Superior temporal gyrus (tissue), 1 donor: ENCODE measurements at regions not wholly inside any gene's neighbourhood (a gene's known extent, or its start where the extent isn't known, plus 50 kb on each side); places are given as distances from the start of the nearest gene placed in this dataset.
"Not testable (repeated sequence)": the region's sequence is repeated elsewhere in the genome, so short reads cannot be mapped to it uniquely, and the experiment has no call there.

Source experiments
- DNase-seq: peaks from one replicate; pipeline ENCODE4 v3.0.0-alpha.2; 2016; ENCODE audit errors: extremely low spot score

DNA sequence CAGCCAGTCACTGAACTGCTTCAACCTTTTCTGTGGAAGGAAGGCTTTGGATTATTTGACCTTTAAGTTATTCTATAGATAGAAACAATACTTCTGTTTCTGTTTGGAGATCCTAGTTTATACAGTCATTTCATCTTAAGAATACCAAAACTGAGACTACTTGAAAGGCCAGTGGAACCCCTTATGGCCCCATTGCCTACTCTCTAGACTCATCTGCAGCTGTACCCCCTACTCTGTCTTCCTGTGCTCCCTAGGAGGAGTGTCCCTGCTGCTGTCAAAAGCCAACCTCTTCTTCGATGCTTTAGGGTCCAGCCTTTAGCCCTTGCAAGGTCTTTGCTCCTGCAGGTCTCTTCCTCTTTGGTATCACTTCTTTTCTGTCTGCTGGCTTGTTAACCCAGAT is 169.6 kb downstream of the EDEM1 start:
- no peak for DNase-seq

- DNase-seq: no peak
Measured at GRCh38 chr3:5358911-5359310, 171.4 kb downstream of the EDEM1 start.

DNA sequence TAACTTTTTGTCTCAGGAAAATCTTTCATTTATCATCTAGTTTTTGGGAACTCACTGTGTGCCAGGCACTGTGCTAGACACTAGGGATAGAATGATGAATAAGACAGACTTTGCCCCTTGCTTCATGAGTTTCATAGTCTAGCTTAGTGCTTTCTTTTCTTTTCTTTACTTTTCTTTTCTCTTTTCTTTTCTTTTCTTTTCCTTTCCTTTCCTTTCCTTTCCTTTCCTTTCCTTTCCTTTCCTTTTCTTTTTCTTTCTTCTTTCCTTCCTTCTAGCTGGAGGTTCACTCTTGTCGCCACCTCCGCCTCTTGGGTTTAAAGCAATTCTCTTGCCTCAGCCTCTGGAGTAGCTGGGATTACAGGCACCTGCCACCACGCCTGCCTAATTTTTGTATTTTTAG is 172.9 kb downstream of the EDEM1 start:
- no peak for DNase-seq

GRCh38 chr3:5366746-5367145 is 179.2 kb downstream of the EDEM1 start:
- DNase-seq: no peak

DNA sequence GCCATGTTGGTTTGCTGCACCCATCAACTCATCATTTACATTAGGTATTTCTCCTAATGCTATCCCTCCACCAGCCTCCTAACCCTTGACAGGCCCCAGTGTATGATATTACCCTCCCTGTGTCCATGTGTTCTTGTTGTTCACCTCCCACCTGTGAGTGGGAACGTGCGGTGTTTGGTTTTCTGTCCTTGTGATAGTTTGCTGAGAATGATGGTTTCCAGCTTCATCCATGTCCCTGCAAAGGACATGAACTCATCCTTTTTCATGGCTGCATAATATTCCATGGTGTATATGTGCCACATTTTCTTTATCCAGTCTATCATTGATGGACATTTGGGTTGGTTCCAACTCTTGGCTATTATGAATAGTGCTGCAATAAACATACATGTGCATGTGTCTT is 184.0 kb downstream of the EDEM1 start:
- not testable (repeated sequence) for DNase-seq

DNA sequence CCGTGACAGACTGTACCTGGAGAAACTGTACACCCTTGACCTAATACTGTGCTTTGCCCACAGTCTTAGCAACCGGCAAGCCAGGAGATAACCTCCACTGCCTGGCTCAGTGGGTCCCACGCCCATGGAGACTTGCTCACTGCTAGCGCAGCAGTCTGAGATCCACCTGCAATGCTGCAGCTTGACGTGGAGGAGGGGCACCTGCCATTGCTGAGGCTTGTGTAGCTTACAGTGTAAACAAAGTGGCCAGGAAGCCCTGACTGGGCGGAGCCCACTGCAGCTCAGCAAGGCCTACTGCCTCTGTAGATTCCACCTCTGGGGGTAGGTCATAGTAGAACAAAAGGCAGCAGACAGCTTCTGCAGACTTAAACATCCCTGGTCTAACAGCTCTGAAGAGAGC is 189.3 kb downstream of the EDEM1 start:
- DNase-seq: no peak

GRCh38 chr3:5379266-5379665 is 191.8 kb downstream of the EDEM1 start:
- not testable (repeated sequence) for DNase-seq

- DNase-seq: not testable (repeated sequence)
Measured at GRCh38 chr3:5383486-5384263, 196.2 kb downstream of the EDEM1 start.

DNA sequence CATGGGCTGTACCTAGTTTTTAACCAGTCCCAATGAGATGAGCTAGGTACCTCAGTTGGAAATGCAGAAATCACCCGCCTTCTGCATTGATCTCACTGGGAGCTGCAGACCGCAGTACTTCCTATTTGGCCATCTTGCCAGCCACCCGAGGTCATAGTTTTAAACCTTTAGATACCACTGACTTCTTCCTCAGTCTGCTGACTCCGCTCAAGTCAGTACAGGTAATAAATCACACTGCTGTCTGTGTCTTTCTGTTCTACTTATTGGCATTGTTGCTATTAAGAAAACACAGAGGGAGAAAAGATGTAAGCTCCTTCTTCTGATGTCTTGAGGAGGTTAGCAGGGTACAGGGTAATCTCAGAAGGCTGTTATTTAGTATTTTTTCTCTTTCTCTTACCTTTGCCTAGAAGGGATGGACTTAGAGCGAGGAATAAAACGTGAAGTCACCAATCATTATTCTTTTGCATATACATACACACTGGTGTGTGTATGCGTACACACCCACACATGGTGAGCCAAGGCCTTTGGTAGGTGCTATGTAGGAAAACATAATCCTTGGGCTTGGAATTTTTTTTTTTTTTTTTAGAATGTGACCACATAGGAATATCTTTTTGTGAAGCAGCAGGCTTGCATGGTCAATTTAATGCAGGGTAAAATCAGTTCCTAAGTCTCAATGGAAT is 197.2 kb downstream of the EDEM1 start:
- no peak for DNase-seq

DNA sequence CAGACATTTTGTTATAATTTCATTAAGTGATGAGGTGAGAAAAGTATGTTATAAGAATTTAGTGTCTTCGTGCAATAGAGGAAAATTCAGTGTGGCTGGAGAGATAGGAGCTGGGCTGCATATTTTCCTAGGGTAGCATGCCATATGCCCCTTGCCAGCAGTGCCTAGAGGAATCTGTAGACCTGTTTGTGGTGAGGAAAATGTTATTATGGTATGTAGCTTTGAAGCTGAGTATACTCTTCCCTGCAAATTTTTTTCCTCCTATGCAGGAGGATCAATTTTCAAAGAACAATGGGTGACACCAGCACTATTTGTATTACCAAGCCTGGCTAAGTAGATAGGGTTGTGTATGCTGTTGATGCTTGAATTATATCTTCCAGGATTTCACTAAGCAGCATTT is 200.6 kb downstream of the EDEM1 start:
- DNase-seq: no peak

DNA sequence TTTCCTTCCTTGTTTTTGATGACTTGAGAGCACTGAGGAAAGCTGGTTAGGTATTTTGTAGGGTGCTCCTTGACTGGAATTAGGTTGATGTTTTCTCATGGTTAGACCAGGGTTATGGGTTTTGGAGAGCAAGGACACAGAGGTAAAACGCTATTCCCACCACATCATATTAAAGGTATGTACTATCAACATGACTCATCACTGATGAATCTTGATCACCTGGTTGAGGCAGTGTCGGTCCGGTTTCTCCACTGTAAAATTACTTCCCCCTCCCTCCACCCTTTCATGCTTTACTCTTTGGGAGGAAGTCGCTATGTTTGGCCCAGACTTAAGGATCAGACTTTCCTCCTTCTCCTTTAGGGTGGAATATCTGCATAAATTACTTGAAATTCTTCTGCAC is 201.6 kb downstream of the EDEM1 start:
- no peak for DNase-seq

- no peak for DNase-seq
Measured at GRCh38 chr3:5390221-5390620, 202.7 kb downstream of the EDEM1 start.

GRCh38 chr3:5390936-5391625 is 203.6 kb downstream of the EDEM1 start:
- DNase-seq: no peak

DNA sequence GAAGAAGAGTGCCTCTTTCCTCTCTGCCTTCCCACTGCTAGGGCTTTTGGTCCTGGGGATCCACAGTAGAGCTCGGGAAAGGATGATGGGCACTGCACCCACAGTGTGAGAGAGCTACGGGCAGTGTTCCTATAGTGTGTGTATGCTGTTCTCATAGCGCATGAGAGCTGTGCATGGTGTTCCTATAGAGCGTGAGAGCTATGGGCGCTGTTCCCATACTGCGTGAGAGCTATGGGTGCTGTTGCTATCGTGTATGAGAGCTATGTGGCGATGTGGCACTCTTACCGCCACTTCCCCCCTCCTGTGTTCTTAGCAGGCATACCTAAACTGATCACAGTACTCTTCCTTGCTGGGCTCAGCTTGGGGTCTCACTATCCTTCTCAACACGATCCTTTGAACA is 213.5 kb downstream of the EDEM1 start:
- DNase-seq: no peak

- DNase-seq: no peak
Measured at GRCh38 chr3:5404718-5405117, 217.2 kb downstream of the EDEM1 start.

DNA sequence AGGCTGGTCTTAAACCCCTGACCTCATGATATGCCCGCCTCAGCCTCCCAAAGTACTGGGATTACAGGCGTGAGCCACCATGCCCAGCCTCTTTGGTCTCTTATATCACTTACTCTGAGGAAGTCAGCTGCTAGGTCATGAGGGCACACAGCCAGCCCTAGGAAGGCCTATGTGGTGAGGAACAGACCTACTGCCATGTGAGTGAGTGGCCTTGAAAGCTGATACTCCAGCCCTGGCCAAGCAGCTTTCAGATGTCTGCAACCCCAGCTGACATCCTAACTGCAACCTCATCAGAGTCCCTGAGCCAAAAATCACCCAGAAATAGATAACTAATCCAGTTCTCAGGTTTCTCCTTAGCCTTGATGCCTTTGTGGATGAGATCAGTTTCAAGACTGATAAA is 224.3 kb downstream of the EDEM1 start:
- no peak for DNase-seq

DNA sequence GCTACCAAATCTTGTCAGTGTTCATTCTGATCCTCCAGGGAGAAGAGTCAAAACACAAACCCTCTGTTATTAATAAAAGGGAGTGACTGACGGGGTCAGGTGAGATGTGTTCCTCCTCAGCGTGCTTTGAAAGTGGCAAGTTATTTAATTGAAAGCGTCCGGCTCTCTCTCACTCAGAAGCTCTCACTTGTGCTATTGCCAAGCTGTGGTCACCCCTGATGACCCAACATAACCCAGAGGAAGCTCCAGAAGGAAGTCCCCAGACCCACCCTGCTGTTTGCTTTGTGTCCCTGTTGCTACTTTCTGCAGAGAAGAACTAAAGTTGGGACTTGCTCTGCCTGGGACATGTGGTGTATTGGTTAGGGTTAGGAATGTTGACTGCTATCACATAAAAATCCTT is 235.6 kb downstream of the EDEM1 start:
- DNase-seq: no peak

- no peak for DNase-seq
Measured at GRCh38 chr3:5423523-5423922, 236.0 kb downstream of the EDEM1 start.

DNA sequence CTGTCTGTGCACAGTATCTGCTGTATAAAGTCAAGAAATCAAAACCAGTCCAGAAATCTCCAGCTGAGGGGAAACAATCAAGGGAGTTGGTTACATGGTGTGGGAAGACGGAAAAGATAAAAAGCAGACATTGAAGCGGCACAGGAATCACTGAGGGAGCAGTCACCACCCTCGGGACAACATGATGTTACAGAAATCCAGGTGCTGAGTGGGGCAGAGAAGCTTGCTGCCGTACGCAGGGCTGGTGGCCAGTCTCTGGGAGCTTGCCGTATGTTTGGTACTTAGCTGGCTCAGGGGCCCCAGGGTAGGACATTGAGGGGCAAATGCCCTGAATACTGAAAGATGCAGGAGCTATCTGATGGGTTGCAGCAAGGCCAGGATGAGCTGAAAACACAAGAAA is 237.9 kb downstream of the EDEM1 start:
- no peak for DNase-seq

DNA sequence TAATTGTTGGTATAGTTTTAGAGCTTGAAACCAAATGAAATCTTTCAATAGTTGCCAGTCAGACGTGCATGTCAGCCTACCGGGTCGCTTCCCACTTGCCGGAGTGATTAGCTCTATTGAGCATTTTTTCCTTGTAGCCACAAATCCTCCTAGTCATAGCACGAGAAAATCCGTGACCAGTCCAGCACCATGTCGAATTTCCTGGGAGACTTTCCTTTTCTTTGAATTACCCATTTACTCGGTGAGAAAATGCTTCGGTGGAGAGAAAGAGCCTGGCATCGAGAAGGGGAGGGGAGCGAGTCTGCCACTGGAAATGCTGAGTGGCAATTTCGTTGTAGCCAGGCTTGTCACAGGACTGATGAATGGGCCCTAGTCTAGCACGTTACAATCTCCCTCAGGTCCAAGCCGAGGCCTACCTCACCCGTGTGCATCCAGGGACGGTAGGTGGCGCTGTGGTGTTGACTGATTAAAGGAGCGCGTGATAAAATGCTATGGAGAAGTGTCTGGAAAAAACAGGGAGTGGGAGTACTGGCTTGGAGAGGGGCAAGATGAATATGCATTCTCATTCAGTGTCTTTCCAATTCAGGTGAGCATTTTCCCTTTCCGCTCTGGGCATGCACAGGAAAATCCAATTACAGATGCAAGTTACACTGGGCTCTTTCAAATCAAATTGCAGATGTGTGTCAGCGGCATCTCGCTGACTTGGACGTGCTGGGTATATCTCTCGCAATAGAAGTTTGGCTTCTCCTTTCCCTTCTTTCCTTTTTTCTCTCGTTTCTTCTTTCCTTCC is 238.8 kb downstream of the EDEM1 start:
- peak; percentile 93 for DNase-seq

- no peak for DNase-seq
Measured at GRCh38 chr3:5427021-5427420, 239.5 kb downstream of the EDEM1 start.

- no peak for DNase-seq
Measured at GRCh38 chr3:5427938-5428337, 240.4 kb downstream of the EDEM1 start.
